NCI-H510A treated with DMSO at 0.1 percent for 48 hours (cell line): ENCODE measurements at regions not wholly inside any gene's neighbourhood (a gene's known extent, or its start where the extent isn't known, plus 50 kb on each side); places are given as distances from the start of the nearest gene placed in this dataset.

Experiments
- DNase-seq: peaks from one replicate; lab custom pipeline; 2025; lab: John Stamatoyannopoulos, UW

- no peak for DNase-seq
These were observed 100.2 kb downstream of the PERP start for GRCh38 chr6:138007014-138007472.

GRCh38 chr6:138008791-138009190 is 98.4 kb downstream of the PERP start:
- no peak for DNase-seq

- no peak for DNase-seq
These were observed 95.8 kb downstream of the PERP start for GRCh38 chr6:138011413-138011812.

- peak; percentile 15 for DNase-seq
These were observed 94.5 kb downstream of the PERP start for GRCh38 chr6:138012682-138013081.

- DNase-seq, result no peak
These were observed 93.3 kb downstream of the PERP start for GRCh38 chr6:138013959-138014358.

GRCh38 chr6:138017166-138017757 is 90.0 kb downstream of the PERP start:
- no peak for DNase-seq

- DNase-seq, result no peak
These were observed 88.9 kb downstream of the PERP start for GRCh38 chr6:138018297-138018696.

GRCh38 chr6:138025528-138025978 is 81.7 kb downstream of the PERP start:
- no peak for DNase-seq

- no peak for DNase-seq
These were observed 80.9 kb downstream of the PERP start for GRCh38 chr6:138026342-138026741.

GRCh38 chr6:138028893-138029292 is 78.3 kb downstream of the PERP start:
- no peak for DNase-seq

GRCh38 chr6:138030872-138031271 is 76.3 kb downstream of the PERP start:
- DNase-seq, result no peak

GRCh38 chr6:138031417-138031816 is 75.8 kb downstream of the PERP start:
- no peak for DNase-seq

- no peak for DNase-seq
These were observed 75.4 kb downstream of the PERP start for GRCh38 chr6:138031850-138032249.

- DNase-seq, result no peak
These were observed 74.6 kb downstream of the PERP start for GRCh38 chr6:138032571-138032970.

GRCh38 chr6:138034229-138034628 is 73.0 kb downstream of the PERP start:
- no peak for DNase-seq

- peak; percentile 76 for DNase-seq
These were observed 72.1 kb downstream of the PERP start for GRCh38 chr6:138035070-138035469.

- DNase-seq, result no peak
These were observed 71.1 kb downstream of the PERP start for GRCh38 chr6:138036111-138036510.

GRCh38 chr6:138037009-138037504 is 70.2 kb downstream of the PERP start:
- no peak for DNase-seq

- peak; percentile 19 for DNase-seq
These were observed 68.9 kb downstream of the PERP start for GRCh38 chr6:138038142-138038870.
